Mononuclear cell (primary cell): ENCODE measurements at regions not wholly inside any gene's neighbourhood (a gene's known extent, or its start where the extent isn't known, plus 50 kb on each side); places are given as distances from the start of the nearest gene placed in this dataset.

ENCODE experiments used
- H3K27me3 ChIP-seq: 2 replicates; pipeline ENCODE4 v1.6.0; 2011; ENCODE audit warnings: low read length, control low read depth; ENCODE audit not compliant: insufficient read depth
- H3K4me1 ChIP-seq: 2 replicates; pipeline ENCODE4 v1.5.1; 2011; ENCODE audit warnings: mild to moderate bottlenecking, low read length, control low read depth; ENCODE audit not compliant: insufficient read depth
- H3K4me3 ChIP-seq: 2 replicates; pipeline ENCODE4 v1.5.1; 2011; ENCODE audit warnings: mild to moderate bottlenecking, low read length, moderate library complexity
- H3K9me3 ChIP-seq: 2 replicates; pipeline ENCODE4 v1.5.1; 2011; ENCODE audit warnings: low read depth, mild to moderate bottlenecking, control low read depth, low read length

- no peaks in the 10 kb centered on the region for H3K4me1 ChIP-seq
- no peak overlapping the region for H3K4me3 ChIP-seq
- no peaks in the 10 kb centered on the region for H3K9me3 ChIP-seq
- no peaks in the 10 kb centered on the region for H3K27me3 ChIP-seq
Measured at GRCh38 chr7:155167706-155168365, 97.7 kb downstream of the HTR5A start.

GRCh38 chr7:155168597-155169480 lies 98.7 kb downstream of the HTR5A start:
- Histone ChIP-seq H3K4me3 (no peak overlapping the region), H3K4me1 (no peaks in the 10 kb centered on the region), H3K27me3 (no peaks in the 10 kb centered on the region), H3K9me3 (no peaks in the 10 kb centered on the region)

- no peaks in the 10 kb centered on the region for H3K4me1 ChIP-seq
- no peaks in the 10 kb centered on the region for H3K9me3 ChIP-seq
- H3K4me3 ChIP-seq, result no peak overlapping the region
- no peaks in the 10 kb centered on the region for H3K27me3 ChIP-seq
Measured at GRCh38 chr7:155169498-155170065, 99.5 kb downstream of the HTR5A start.

DNA sequence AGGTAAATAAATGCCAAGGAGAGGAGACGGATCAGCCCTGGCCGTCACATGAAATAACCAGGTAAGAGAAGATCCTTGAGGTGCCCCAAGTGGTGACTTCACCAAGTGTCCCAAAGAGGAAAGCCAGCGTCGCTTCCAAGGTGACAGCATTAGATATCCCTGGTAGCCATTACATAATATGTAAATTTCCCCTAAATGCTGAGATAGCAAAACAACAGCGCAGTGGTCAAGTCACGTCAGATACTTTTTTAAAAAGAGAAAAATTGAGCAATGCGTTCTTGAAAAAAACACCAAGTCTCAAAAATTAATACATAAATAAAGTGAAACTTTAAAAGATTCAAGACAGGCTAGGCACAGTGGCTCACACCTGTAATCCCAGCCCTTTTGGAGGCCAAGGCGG lies 100.2 kb downstream of the HTR5A start:
- H3K4me3 ChIP-seq, result no peak overlapping the region
- no peaks in the 10 kb centered on the region for H3K9me3 ChIP-seq
- H3K27me3 ChIP-seq, result no peaks in the 10 kb centered on the region
- no peaks in the 10 kb centered on the region for H3K4me1 ChIP-seq

DNA sequence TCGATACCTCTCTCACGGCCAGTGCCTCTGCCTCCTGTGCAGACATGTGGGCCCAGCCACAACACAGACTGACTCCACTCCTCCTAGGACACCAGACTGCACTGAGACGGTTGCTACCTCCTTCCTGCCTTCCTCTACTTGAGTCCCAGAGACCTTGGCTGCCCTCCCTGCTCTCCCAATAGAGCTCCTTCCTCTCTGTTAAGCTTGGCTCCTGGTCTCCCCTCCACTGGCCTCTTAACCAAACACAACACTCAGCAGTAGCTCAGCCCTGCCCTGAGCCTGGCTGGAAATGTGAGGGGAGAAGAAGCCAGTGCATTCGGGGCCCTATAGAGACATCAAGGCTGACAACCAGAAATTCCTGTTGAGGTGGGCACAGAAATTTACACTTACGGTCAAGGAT lies 102.0 kb downstream of the HTR5A start:
- Histone ChIP-seq H3K9me3 (no peaks in the 10 kb centered on the region), H3K4me1 (no peaks in the 10 kb centered on the region), H3K27me3 (no peaks in the 10 kb centered on the region), H3K4me3 (no peak overlapping the region)

- no peaks in the 10 kb centered on the region for H3K9me3 ChIP-seq
- no peaks in the 10 kb centered on the region for H3K27me3 ChIP-seq
- no peaks in the 10 kb centered on the region for H3K4me1 ChIP-seq
- no peak overlapping the region for H3K4me3 ChIP-seq
Measured at GRCh38 chr7:155173905-155174304, 103.8 kb downstream of the HTR5A start.

DNA sequence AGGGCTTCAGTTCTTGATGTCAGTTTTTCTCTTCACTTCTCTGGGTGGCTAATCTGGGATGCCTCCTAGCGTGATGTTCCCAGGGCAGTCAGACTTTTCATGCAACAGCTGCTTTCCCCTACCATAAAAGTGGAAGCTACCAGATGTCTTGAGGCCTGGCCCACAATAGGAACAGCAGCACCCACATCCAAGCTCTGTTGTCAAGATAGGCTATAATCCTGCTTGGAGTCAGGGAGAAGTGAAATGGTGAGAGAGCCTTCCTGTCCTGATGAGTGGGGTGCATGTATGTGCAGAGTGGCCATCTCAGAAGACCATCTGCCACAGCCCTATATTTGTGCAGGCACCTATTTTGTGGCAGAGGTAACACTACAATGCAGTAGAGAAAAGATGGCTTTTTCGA lies 108.0 kb downstream of the HTR5A start:
- Histone ChIP-seq H3K4me3 (no peak overlapping the region), H3K27me3 (no peaks in the 10 kb centered on the region), H3K4me1 (no peaks in the 10 kb centered on the region), H3K9me3 (no peaks in the 10 kb centered on the region)

DNA sequence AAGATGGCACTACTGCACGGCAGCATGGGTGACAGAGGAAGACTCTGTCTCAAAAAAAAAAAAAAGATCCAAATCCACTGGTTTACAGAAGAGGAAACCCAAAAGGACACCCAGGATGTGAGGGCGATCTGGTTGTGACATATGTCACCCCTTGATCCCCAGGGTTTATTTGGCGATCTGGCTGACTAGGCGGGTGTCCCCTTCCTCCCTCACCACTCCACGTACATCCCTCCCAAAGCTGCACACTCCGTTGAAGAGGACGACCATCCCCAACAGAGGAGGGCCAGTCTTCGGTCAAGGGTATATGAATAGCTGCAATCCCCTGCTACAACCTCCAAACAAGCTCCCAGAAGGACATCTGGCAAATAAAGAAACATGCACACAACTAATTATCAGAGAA lies 111.6 kb downstream of the HTR5A start:
- no peaks in the 10 kb centered on the region for H3K27me3 ChIP-seq
- H3K9me3 ChIP-seq, result peaks cover 17% of the 10 kb centered on the region
- no peak overlapping the region for H3K4me3 ChIP-seq
- no peaks in the 10 kb centered on the region for H3K4me1 ChIP-seq

GRCh38 chr7:155182406-155182970 lies 112.4 kb downstream of the HTR5A start:
- Histone ChIP-seq H3K27me3 (no peaks in the 10 kb centered on the region), H3K4me1 (no peaks in the 10 kb centered on the region), H3K9me3 (peaks cover 17% of the 10 kb centered on the region), H3K4me3 (no peak overlapping the region)

GRCh38 chr7:155183655-155184054 lies 113.5 kb downstream of the HTR5A start:
- H3K9me3 ChIP-seq, result peaks cover 17% of the 10 kb centered on the region
- no peak overlapping the region for H3K4me3 ChIP-seq

DNA sequence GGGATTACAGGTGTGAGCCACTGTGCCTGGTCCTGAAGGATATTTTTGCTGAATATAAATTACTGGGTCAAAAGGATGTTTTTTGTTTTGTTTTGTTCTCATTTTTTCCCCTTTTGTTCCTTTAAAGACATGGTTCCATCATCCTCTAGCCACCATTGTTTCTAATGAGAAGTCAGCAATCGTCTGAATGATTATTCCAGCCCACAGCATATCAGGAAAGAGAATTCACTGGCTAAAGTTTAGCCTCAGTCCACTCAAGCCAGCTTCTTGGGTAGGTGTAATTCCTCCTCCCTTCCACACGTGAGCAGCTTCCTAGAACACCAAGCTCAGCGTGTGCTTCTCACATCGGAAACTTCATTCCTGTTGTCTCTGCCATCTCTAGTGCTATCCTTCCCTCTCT lies 112.8 kb upstream of the INSIG1 start:
- H3K9me3 ChIP-seq, result peaks cover 17% of the 10 kb centered on the region
- no peaks in the 10 kb centered on the region for H3K27me3 ChIP-seq
- H3K4me1 ChIP-seq, result no peaks in the 10 kb centered on the region
- H3K4me3 ChIP-seq, result no peak overlapping the region

More at GRCh38 chr7:155183655-155184054, 113.5 kb downstream of the HTR5A start:
- no peaks in the 10 kb centered on the region for H3K4me1 ChIP-seq
- H3K27me3 ChIP-seq, result no peaks in the 10 kb centered on the region

DNA sequence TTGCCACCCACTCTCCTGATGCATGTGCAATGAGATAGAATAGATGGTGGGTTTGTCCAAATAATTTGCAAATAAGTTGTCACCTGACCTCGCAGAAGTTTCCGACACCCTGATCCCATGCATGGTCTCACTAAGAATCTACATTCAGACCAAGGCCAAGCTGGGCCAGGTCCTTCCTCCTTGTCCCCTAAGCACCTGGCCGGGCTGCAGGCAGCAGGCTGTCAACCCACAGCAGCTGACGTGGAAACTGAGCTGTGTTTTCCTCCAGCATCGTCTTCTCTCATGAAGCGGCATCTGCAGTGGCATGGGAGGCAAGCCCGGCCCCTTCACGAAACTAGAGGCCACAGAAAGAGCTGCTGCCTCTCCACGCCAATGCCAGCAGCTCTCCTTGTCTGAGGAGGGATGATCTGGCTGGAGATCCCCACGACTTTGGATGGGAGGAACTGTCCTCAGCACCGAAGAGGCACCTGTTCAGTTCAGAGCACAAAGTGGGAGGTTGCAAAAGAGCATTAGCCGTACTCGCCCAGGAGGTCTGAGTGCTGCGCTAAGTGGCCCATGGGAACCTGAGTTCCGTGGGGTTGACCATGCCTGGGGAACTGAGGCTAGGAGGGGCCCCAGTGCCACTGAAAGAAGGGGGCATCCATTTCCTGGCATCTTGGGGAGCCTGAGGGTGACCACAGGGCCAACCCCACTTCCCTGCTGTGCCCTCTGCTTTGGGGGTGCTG lies 110.5 kb upstream of the INSIG1 start:
- peaks cover 4% of the 10 kb centered on the region for H3K4me1 ChIP-seq
- H3K9me3 ChIP-seq, result peaks cover 17% of the 10 kb centered on the region
- H3K4me3 ChIP-seq, result no peak overlapping the region
- H3K27me3 ChIP-seq, result no peaks in the 10 kb centered on the region

- H3K4me3 ChIP-seq, result no peak overlapping the region
- H3K4me1 ChIP-seq, result peaks cover 4% of the 10 kb centered on the region
- peaks cover 17% of the 10 kb centered on the region for H3K9me3 ChIP-seq
- H3K27me3 ChIP-seq, result no peaks in the 10 kb centered on the region
Measured at GRCh38 chr7:155188357-155188756, 109.3 kb upstream of the INSIG1 start.

- Histone ChIP-seq H3K27me3 (no peaks in the 10 kb centered on the region), H3K9me3 (peaks cover 17% of the 10 kb centered on the region), H3K4me3 (no peak overlapping the region), H3K4me1 (peaks cover 4% of the 10 kb centered on the region)
Measured at GRCh38 chr7:155188821-155189581, 108.7 kb upstream of the INSIG1 start.
